ENCODE measurements at regions not wholly inside any gene's neighbourhood (a gene's known extent, or its start where the extent isn't known, plus 50 kb on each side); places are given as distances from the start of the nearest gene placed in this dataset.

DNA sequence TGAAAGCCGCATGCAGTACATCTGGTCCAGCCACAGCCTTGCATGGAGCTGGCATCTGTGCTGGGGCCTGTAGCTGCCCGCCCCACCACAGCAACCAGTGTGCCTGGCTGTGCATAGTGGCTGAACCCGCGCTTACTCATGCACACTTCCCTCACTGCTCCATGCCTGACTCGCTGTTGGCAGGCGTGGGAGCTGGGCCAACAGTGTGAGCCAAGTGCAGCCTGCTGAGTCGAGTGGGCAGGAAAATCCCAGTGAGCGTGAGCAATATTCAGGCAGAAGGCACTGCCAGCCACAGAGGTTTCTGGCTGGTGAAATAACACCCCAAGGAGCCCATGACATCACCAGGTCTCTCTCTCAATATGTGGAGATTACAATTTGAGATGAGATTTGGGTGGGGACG lies 1674.1 kb upstream of the TMEFF2 start:
- Histone ChIP-seq H3K4me1 (ENCODE audit: insufficient read depth, low read length) (no peaks in the 10 kb centered on the region), H3K4me2 (ENCODE audit: insufficient read depth, low read length) (no peak overlapping the region), H3K79me2 (ENCODE audit: insufficient read depth, low read length) (no peaks in the 10 kb centered on the region), H4K20me1 (ENCODE audit: insufficient read depth, low read length) (no peaks in the 10 kb centered on the region), H3K4me3 (ENCODE audit: insufficient read depth, low read length) (no peak overlapping the region), H3K27ac (ENCODE audit: low read depth, low read length) (no peak overlapping the region), H2AFZ (ENCODE audit: low read length) (no peak overlapping the region), H3K27me3 (ENCODE audit: insufficient read depth, low read length) (no peaks in the 10 kb centered on the region), H3K9me3 (ENCODE audit: low read depth, low read length) (no peaks in the 10 kb centered on the region), H3K36me3 (ENCODE audit: insufficient read depth, low read length) (no peaks in the 10 kb centered on the region)
- DNase-seq (ENCODE audit: insufficient read length, low spot score, missing footprints) = no peak
- TF ChIP-seq, protein P1, sequence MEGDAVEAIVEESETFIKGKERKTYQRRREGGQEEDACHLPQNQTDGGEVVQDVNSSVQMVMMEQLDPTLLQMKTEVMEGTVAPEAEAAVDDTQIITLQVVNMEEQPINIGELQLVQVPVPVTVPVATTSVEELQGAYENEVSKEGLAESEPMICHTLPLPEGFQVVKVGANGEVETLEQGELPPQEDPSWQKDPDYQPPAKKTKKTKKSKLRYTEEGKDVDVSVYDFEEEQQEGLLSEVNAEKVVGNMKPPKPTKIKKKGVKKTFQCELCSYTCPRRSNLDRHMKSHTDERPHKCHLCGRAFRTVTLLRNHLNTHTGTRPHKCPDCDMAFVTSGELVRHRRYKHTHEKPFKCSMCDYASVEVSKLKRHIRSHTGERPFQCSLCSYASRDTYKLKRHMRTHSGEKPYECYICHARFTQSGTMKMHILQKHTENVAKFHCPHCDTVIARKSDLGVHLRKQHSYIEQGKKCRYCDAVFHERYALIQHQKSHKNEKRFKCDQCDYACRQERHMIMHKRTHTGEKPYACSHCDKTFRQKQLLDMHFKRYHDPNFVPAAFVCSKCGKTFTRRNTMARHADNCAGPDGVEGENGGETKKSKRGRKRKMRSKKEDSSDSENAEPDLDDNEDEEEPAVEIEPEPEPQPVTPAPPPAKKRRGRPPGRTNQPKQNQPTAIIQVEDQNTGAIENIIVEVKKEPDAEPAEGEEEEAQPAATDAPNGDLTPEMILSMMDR (IDR thresholded peaks at IDR 0.05; ENCODE audit: extremely low read depth, low read depth, low read length) = no peak

DNA sequence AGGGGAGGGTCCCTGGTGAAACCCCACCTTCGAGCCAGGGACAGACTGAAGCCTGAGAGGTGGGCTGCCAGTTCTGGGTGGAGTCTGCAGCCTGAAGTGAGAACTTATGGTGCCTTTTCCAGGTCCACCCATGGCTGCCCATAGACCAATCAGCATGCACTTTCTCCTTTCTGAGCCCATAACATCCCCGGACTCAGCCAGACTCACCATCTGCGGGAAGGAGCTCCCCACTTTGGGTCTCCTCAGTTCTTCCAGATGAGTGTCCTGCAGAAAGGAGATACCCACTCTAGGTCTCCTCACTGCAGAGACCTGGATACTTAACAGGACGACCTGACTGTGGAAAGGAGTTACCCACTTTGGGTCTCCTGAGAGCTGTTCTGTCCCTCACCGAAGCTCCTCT lies 1673.4 kb upstream of the TMEFF2 start:
- no peaks in the 10 kb centered on the region for H3K4me1 ChIP-seq (ENCODE audit: insufficient read depth, low read length)
- no peaks in the 10 kb centered on the region for H3K36me3 ChIP-seq (ENCODE audit: insufficient read depth, low read length)
- no peaks in the 10 kb centered on the region for H4K20me1 ChIP-seq (ENCODE audit: insufficient read depth, low read length)
- H3K79me2 ChIP-seq (ENCODE audit: insufficient read depth, low read length) = no peaks in the 10 kb centered on the region
- H3K4me3 ChIP-seq (ENCODE audit: insufficient read depth, low read length) = no peak overlapping the region
- no peak overlapping the region for H3K4me2 ChIP-seq (ENCODE audit: insufficient read depth, low read length)
- no peaks in the 10 kb centered on the region for H3K9me3 ChIP-seq (ENCODE audit: low read depth, low read length)
- TF ChIP-seq, protein P1 (IDR thresholded peaks at IDR 0.05; ENCODE audit: extremely low read depth, low read depth, low read length) = no peak
- no peak overlapping the region for H3K27ac ChIP-seq (ENCODE audit: low read depth, low read length)
- no peak overlapping the region for H2AFZ ChIP-seq (ENCODE audit: low read length)
- H3K27me3 ChIP-seq (ENCODE audit: insufficient read depth, low read length) = no peaks in the 10 kb centered on the region
- no peak for DNase-seq (ENCODE audit: insufficient read length, low spot score, missing footprints)

DNA sequence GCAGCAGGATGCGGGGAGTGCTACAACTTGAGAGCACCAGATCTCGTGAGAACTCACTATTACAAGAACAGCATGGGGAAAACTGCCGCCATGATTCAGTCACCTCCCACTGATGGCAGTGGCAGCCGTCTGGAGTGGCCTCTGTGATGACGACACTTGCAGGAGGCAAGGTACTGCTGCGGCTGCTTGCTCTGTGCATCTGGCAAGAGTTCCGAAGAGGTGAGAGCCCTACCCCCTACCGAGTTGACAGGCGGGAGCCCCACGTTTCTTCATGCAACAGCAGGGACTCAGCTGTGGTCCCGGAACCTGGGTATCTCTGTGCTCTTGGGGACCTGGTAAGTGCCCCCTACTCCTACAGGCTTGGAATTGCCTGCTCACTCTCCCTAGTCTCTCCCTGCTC lies 1672.7 kb upstream of the TMEFF2 start:
- Histone ChIP-seq H4K20me1 (ENCODE audit: insufficient read depth, low read length) (no peaks in the 10 kb centered on the region), H3K4me3 (ENCODE audit: insufficient read depth, low read length) (no peak overlapping the region), H2AFZ (ENCODE audit: low read length) (no peak overlapping the region), H3K9me3 (ENCODE audit: low read depth, low read length) (no peaks in the 10 kb centered on the region), H3K27ac (ENCODE audit: low read depth, low read length) (no peak overlapping the region), H3K27me3 (ENCODE audit: insufficient read depth, low read length) (no peaks in the 10 kb centered on the region), H3K36me3 (ENCODE audit: insufficient read depth, low read length) (no peaks in the 10 kb centered on the region), H3K4me2 (ENCODE audit: insufficient read depth, low read length) (no peak overlapping the region), H3K4me1 (ENCODE audit: insufficient read depth, low read length) (no peaks in the 10 kb centered on the region), H3K79me2 (ENCODE audit: insufficient read depth, low read length) (no peaks in the 10 kb centered on the region)
- TF ChIP-seq, protein P1 (IDR thresholded peaks at IDR 0.05; ENCODE audit: extremely low read depth, low read depth, low read length) = no peak
- no peak for DNase-seq (ENCODE audit: insufficient read length, low spot score, missing footprints)

DNA sequence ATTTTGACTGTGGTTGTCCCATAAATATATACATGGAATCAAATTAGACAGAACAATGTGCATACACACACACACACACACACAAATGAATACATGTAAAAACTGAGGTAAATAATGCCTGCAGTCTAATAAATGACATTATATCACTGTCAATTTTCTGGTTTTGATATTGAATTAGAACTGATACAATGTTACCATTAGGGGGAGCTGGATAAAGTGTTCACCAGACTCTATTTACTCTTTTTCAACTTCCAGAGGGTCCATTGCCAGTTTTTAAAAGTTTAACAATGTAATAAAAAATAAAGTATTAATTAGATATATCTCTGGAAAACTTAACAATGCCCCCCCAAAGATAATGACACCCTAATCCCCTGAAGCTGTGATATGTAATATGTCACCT lies 1666.8 kb upstream of the TMEFF2 start:
- Histone ChIP-seq H3K4me3 (ENCODE audit: insufficient read depth, low read length) (no peak overlapping the region), H3K4me2 (ENCODE audit: insufficient read depth, low read length) (no peak overlapping the region), H4K20me1 (ENCODE audit: insufficient read depth, low read length) (no peaks in the 10 kb centered on the region), H3K9me3 (ENCODE audit: low read depth, low read length) (no peaks in the 10 kb centered on the region), H3K27ac (ENCODE audit: low read depth, low read length) (no peak overlapping the region), H3K27me3 (ENCODE audit: insufficient read depth, low read length) (no peaks in the 10 kb centered on the region), H3K4me1 (ENCODE audit: insufficient read depth, low read length) (no peaks in the 10 kb centered on the region), H3K36me3 (ENCODE audit: insufficient read depth, low read length) (no peaks in the 10 kb centered on the region), H3K79me2 (ENCODE audit: insufficient read depth, low read length) (no peaks in the 10 kb centered on the region), H2AFZ (ENCODE audit: low read length) (no peak overlapping the region)
- DNase-seq (ENCODE audit: insufficient read length, low spot score, missing footprints) = no peak
- TF ChIP-seq, protein P1 (IDR thresholded peaks at IDR 0.05; ENCODE audit: extremely low read depth, low read depth, low read length) = no peak

Measured in osteoblast (primary cell).